ENCODE measurements at regions not wholly inside any gene's neighbourhood (a gene's known extent, or its start where the extent isn't known, plus 50 kb on each side); places are given as distances from the start of the nearest gene placed in this dataset.

GRCh38 chrX:20362268-20363267 is 95.9 kb upstream of the RPS6KA3 start:
- DNase-seq (ENCODE audit: low read depth, low spot score), result no peak
- in situ Hi-C loops (cut with HindIII; ENCODE audit: low pct_unique_long_range_greater_than_20kb, low sequenced_read_pairs), result no loop called here

DNA sequence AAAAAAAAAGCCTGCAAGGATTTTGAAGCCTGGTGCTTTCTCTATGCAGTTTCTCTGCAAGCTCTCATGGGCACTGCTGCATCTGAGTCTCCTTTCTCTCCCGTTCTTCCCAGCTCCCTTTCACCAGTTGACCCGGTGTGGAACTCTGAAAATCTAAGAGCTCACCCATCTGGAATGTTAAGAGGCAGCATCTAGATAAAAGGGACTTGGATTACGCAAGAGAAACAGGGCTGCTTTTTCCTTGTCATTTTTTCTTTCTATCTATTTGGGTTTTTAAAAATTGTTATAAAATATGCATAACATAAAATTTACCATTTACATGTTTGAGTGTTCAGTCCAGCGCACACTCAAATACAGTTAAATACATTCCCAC is 95.2 kb upstream of the RPS6KA3 start:
- no peak for DNase-seq (ENCODE audit: low read depth, low spot score)
- in situ Hi-C loops (cut with HindIII; ENCODE audit: low pct_unique_long_range_greater_than_20kb, low sequenced_read_pairs), result no loop called here

DNA sequence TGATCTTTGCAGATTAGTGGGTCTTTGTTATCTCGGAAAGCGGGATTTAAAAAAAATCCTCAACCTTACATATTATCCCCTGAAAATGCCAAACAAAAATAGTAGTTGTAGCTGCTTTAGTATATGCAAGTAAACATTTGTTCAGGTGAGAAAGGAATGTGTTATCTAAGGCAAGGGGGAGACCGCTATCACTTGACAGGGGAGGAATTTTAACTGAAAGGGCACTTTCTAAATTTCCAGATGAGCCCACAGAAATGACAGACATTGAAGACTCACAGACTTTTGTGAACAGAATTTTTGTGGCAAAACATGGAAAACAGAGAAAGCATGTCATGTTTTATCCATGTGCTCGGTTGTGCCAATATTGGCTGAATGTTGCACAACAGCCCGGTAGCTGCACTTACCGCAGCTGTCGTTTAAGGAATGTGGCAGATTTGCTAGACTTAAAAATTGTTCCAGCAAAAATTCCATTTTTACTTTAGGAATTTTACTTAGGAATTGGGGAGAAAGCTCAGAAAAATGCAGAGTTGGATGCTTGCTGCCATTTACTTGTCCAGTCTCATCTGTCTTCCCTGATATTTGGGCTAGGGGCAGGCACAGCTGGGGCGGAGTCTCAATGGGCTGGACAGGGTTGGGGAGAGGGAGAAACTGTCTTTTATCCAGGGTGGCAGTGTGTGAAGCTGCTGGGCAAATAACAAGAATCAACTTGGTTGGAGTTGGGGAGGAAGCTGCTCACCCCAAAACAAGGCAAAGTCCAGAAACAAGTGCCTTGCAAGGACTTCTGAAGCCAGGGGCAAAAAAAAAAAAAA is 94.6 kb upstream of the RPS6KA3 start:
- in situ Hi-C loops (cut with HindIII; ENCODE audit: low pct_unique_long_range_greater_than_20kb, low sequenced_read_pairs), result no loop called here

GRCh38 chrX:20355187-20355586 is 88.5 kb upstream of the RPS6KA3 start:
- in situ Hi-C loops (cut with HindIII; ENCODE audit: low pct_unique_long_range_greater_than_20kb, low sequenced_read_pairs), result no loop called here
- DNase-seq (ENCODE audit: low read depth, low spot score), result no peak

More for the DNA sequence above, 94.6 kb upstream of the RPS6KA3 start:
- DNase-seq (ENCODE audit: low read depth, low spot score), result no peak

DNA sequence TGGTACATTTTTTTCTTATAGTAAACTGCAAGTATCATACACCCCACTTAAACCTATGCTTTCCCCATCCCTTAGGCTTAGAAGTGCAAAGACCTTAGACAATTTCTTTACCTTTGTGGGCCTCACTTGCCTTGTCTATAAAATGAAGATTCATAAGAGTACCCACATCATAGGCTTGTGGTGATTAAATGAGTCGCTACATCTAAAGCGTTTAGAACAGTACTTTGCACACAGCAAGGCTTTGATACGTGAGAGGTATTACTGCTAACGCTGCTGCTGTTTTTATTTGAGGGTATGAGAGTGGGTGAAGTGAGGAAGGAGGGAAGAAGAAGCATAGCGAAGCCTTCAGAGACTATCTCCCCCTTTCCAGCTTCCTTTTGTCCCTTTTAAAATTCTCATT is 87.8 kb upstream of the RPS6KA3 start:
- no peak for DNase-seq (ENCODE audit: low read depth, low spot score)
- in situ Hi-C loops (cut with HindIII; ENCODE audit: low pct_unique_long_range_greater_than_20kb, low sequenced_read_pairs), result no loop called here

DNA sequence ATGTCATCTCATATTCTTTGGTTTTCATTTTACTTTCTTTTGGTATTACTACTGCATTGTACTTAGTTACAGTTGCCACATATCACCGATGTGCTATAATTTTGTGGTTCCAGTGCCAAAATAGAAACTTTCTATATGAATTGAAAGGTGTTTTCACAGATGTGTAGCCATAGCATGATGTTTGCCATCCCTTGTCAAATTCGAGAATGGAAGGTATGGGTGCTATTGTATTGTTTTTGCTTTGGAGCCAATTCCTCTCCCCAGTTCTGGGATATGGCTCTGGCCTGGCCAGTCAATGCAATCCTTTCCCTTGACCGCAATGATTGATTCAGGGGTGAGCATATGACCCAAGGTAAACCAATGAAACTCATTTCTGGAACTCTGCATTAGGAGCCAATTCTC is 86.2 kb upstream of the RPS6KA3 start:
- in situ Hi-C loops (cut with HindIII; ENCODE audit: low pct_unique_long_range_greater_than_20kb, low sequenced_read_pairs), result no loop called here
- DNase-seq (ENCODE audit: low read depth, low spot score), result no peak

GRCh38 chrX:20352504-20352903 is 85.8 kb upstream of the RPS6KA3 start:
- DNase-seq (ENCODE audit: low read depth, low spot score), result no peak
- in situ Hi-C loops (cut with HindIII; ENCODE audit: low pct_unique_long_range_greater_than_20kb, low sequenced_read_pairs), result no loop called here

DNA sequence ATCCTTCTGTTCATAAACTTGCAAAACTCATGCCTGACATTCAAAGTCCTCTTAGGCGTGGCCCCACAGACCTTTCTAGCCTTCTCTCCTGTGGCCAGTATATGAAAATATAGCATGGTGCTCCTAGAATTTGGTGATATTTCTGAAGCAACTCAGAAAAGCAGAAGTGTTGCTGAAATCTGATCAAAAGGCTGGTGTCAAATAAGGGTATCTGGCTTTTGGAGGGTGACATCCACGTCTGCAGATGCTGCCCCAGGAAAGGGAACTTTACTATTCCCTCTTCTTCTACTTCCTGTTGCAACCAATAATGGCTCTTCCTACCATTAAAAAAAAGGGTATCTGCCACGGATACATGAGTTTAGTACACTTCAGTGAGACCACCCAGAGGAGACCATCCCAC is 83.9 kb upstream of the RPS6KA3 start:
- no peak for DNase-seq (ENCODE audit: low read depth, low spot score)
- in situ Hi-C loops (cut with HindIII; ENCODE audit: low pct_unique_long_range_greater_than_20kb, low sequenced_read_pairs), result no loop called here

DNA sequence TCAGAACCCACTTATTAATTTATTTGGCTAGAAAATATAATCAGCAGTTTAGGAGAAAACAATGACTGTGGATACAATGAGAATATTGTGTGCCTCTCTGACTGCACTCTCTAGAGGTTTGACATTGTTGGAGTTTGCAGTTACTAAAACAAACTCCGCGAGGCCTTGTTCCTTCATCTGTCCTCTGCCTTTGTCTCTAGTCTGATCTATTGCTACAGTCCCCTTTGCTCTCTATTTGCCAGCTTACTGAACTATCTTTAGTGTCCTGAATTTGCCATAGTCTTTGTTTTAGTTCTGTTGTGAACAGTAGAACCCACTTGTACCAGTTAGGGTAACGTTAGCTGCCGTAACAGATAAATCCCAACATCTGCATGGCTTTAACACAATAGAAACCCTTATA is 81.4 kb upstream of the RPS6KA3 start:
- in situ Hi-C loops (cut with HindIII; ENCODE audit: low pct_unique_long_range_greater_than_20kb, low sequenced_read_pairs), result no loop called here
- no peak for DNase-seq (ENCODE audit: low read depth, low spot score)

DNA sequence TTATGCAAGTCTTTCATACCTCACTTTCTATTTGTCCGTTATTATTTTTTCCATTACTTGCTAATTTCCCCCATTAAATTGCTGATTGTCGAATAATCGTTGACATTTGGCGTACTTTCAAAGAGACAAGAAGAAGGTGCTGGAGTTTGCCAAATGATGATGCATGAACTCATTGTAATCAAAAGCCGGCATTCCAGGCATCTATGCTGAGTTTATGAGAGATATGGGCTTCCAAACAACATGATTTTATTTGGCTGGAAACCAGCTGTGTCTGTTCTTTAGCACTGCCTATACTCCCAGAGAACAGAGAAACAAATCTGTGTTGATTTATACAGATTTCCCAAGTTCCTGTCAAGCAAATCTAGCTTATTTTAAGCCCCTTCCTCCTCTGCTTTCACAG is 80.8 kb upstream of the RPS6KA3 start:
- DNase-seq (ENCODE audit: low read depth, low spot score), result no peak
- in situ Hi-C loops (cut with HindIII; ENCODE audit: low pct_unique_long_range_greater_than_20kb, low sequenced_read_pairs), result no loop called here

DNA sequence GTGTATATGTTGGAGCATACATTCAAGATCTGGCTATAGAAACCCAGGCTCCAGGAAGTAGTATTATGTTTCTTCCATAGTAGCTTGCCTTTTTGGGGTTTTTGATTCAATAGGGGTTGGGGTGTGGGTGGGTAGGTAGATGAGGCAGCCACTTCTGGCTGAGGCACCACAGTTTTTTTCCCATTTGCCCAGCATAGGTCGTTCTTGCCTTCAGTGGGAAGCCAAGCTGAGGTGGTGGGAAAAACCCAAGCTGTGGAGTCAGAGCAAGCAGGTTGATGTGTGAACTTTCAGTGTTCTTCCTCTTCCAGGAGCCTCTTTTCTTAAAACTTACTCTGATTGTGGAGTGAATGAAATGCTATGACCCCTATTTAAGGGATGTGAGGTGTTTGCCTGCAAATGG is 67.0 kb upstream of the RPS6KA3 start:
- in situ Hi-C loops (cut with HindIII; ENCODE audit: low pct_unique_long_range_greater_than_20kb, low sequenced_read_pairs), result no loop called here
- DNase-seq (ENCODE audit: low read depth, low spot score), result no peak

DNA sequence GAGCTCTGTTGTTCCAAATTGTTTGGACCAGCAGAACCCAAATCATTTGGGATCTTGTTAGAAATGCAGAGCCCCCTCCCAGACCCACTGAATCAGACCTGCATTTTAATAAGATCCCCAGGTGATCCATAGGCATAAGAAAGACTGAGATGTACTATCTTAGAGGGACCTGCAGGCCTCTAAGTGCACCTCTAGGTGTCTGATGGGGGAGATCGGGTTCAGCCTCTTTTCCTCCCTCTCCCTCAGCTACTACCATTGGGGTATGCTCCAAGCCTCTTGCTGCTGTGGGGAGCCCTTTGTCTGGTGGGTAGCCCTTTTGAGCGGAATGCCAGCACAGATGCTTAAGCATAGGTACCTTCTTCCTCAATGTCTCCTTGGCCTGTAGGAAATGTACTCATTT is 63.8 kb upstream of the RPS6KA3 start:
- in situ Hi-C loops (cut with HindIII; ENCODE audit: low pct_unique_long_range_greater_than_20kb, low sequenced_read_pairs), result no loop called here
- no peak for DNase-seq (ENCODE audit: low read depth, low spot score)

DNA sequence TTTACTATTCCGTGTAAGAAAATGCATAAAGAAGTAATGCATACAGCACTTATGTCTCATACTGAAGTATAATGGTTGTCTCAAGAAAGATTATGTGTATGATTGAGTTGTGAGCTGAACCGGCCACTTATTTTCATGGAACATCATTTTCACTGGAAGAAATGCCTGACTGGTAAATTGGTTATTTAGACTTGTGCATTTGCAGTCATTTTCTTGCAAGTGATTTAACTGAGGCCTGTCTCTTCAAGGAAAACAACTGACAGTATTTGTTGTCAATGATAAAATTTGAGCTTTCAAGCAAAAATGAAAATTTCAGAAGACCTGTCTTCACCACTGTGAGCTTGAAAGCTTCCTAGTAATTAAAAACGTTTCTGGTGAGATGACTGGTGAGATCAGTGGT is 62.7 kb upstream of the RPS6KA3 start:
- in situ Hi-C loops (cut with HindIII; ENCODE audit: low pct_unique_long_range_greater_than_20kb, low sequenced_read_pairs), result no loop called here
- no peak for DNase-seq (ENCODE audit: low read depth, low spot score)

DNA sequence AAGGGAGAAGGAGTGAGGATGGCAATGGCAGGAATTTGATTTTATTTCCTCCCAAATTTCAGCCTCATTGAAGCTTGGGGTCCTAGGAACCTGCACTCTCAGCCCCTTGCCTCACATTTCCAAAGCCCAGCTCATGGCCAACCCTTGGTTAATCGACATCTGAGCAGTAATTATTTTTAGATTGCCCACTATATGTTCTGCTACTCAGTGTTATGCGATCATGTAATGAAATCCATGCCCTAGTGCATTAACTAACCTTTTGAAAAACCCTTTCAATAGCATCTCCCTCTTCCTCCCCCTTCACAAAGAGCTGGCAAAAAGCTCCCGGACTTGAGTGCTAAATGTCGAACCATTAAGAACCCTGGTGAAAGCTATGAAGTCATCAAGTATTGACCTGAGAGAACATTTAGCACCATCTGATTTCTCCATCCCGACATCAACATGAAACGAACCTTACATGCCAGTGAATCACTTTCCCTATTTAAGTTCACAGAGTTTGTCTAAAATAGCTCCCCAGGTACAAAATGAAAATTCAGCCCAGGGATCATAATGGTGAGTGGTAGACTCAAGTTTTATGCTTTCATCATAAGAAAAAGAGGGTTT is 59.2 kb upstream of the RPS6KA3 start:
- DNase-seq (ENCODE audit: low read depth, low spot score), result no peak
- in situ Hi-C loops (cut with HindIII; ENCODE audit: low pct_unique_long_range_greater_than_20kb, low sequenced_read_pairs), result no loop called here

- no peak for DNase-seq (ENCODE audit: low read depth, low spot score)
- in situ Hi-C loops (cut with HindIII; ENCODE audit: low pct_unique_long_range_greater_than_20kb, low sequenced_read_pairs), result no loop called here
These were observed 56.2 kb upstream of the RPS6KA3 start for GRCh38 chrX:20322887-20323286.

- DNase-seq (ENCODE audit: low read depth, low spot score), result no peak
These were observed 53.9 kb upstream of the RPS6KA3 start for GRCh38 chrX:20320461-20321159.

GRCh38 chrX:20319054-20319453 is 52.3 kb upstream of the RPS6KA3 start:
- no peak for DNase-seq (ENCODE audit: low read depth, low spot score)
- in situ Hi-C loops (cut with HindIII; ENCODE audit: low pct_unique_long_range_greater_than_20kb, low sequenced_read_pairs), result no loop called here

More at GRCh38 chrX:20320461-20321159, 53.9 kb upstream of the RPS6KA3 start:
- in situ Hi-C loops (cut with HindIII; ENCODE audit: low pct_unique_long_range_greater_than_20kb, low sequenced_read_pairs), result no loop called here

GRCh38 chrX:20317873-20318272 is 51.2 kb upstream of the RPS6KA3 start:
- peak; percentile 4 for DNase-seq (ENCODE audit: low read depth, low spot score)
- in situ Hi-C loops (cut with HindIII; ENCODE audit: low pct_unique_long_range_greater_than_20kb, low sequenced_read_pairs), result no loop called here
